Panc1 (cell line): ENCODE measurements at regions not wholly inside any gene's neighbourhood (a gene's known extent, or its start where the extent isn't known, plus 50 kb on each side); places are given as distances from the start of the nearest gene placed in this dataset.
A peak's percentile ranks its signal among the peaks of the same experiment; 100 is the strongest.

Experiments used
- ATAC-seq: fragments of 200-7000 bp; cut with Tn5 transposase; 2 replicates; pipeline ENCODE4 v1.9.1; 2020; ENCODE audit warnings: mild to moderate bottlenecking, moderate library complexity
- BruUV-seq: library from RNA; stranded (reverse); fragments of 400-500 nt; replicated peaks from 2 replicates; lab custom pipeline; 2021; lab: Mats Ljungman, UMichigan
- CTCF ChIA-PET: fragments of 300-600 bp; sonication (Branson Sonifier 250); formaldehyde crosslinking; loops from one replicate; lab custom pipeline; 2022; ENCODE audit warnings: antibody characterized with exemption; lab: Charles Lee
- POLR2A ChIA-PET: fragments of 300-600 bp; sonication (Branson Sonifier 250); formaldehyde crosslinking; loops from one replicate; lab custom pipeline; 2022; ENCODE audit warnings: antibody characterized with exemption; lab: Charles Lee
- DNase-seq: peaks from one replicate; pipeline ENCODE4 v3.0.0-alpha.2; 2010; ENCODE audit warnings: low read depth, low spot score
- H3K27ac ChIP-seq: 2 replicates; pipeline ENCODE4 v1.5.1; 2011; ENCODE audit warnings: mild to moderate bottlenecking, low read length, inconsistent platforms
- H3K27me3 ChIP-seq: fragments of 200-500 bp; sonication (Bioruptor generic); 2 replicates; pipeline ENCODE4 v1.6.0; 2014; ENCODE audit warnings: low read length, inconsistent platforms; ENCODE audit not compliant: control insufficient read depth, insufficient read depth
- H3K36me3 ChIP-seq: fragments of 200-500 bp; sonication (Bioruptor generic); 2 replicates; pipeline ENCODE4 v1.5.1; 2014; ENCODE audit warnings: inconsistent platforms, mild to moderate bottlenecking, low read length, moderate library complexity; ENCODE audit not compliant: control insufficient read depth, insufficient read depth
- H3K4me1 ChIP-seq: 2 replicates; pipeline ENCODE4 v1.5.1; 2011; ENCODE audit warnings: inconsistent platforms, mild to moderate bottlenecking, low read length, moderate library complexity; ENCODE audit not compliant: control insufficient read depth, insufficient read depth
- H3K4me3 ChIP-seq, 2 experiments: 2 replicates each; pipeline ENCODE4 v1.5.1; 2011 to 2012; ENCODE audit warnings: low read depth in 2 of 2, low read length in 2 of 2, mild to moderate bottlenecking in 2 of 2, inconsistent platforms in 1 of 2, moderate library complexity in 1 of 2
- H3K9me3 ChIP-seq: fragments of 200-500 bp; sonication (Bioruptor generic); 2 replicates; pipeline ENCODE4 v1.5.1; 2014; ENCODE audit warnings: low read depth, mild to moderate bottlenecking, inconsistent platforms, low read length, moderate library complexity; ENCODE audit not compliant: control insufficient read depth, insufficient read depth
- POLR2AphosphoS5 ChIP-seq: IDR thresholded peaks from 2 replicates; pipeline ENCODE4 v1.6.1; 2012; ENCODE audit warnings: mild to moderate bottlenecking, low read depth, low read length, moderate library complexity
- SIN3A ChIP-seq: IDR thresholded peaks from 2 replicates; pipeline ENCODE4 v1.6.1; 2012; ENCODE audit warnings: low read depth, mild to moderate bottlenecking, low read length, moderate library complexity, borderline replicate concordance; ENCODE audit not compliant: insufficient read depth
- TCF7L2 ChIP-seq: IDR thresholded peaks from 2 replicates; pipeline ENCODE4 v1.6.1; 2011; ENCODE audit warnings: mild to moderate bottlenecking, low read depth, low read length, inconsistent platforms
- in situ Hi-C: cut with HindIII; loops from 2 replicates; pipeline ENCODE4 v1.10.0; 2016; ENCODE audit warnings: low sequenced_read_pairs, low pct_unique_long_range_greater_than_20kb
- intact Hi-C: fragments of 100-400 bp; cut with micrococcal nuclease; formaldehyde crosslinking; loops from one replicate; pipeline ENCODE4 v1.10.0; 2022; ENCODE audit not compliant: unreplicated experiment
- TF ChIP-seq, protein P1 (sequence below): fragments of 450-650 bp; IDR thresholded peaks from 2 replicates; pipeline ENCODE4 v1.5.1; 2017; ENCODE audit warnings: mild to moderate bottlenecking
- TF ChIP-seq, protein P2 (sequence below), 2 experiments: IDR thresholded peaks; 2 replicates each; pipeline ENCODE4 v1.6.1; 2011 to 2012; ENCODE audit warnings: low read depth in 2 of 2, control low read depth in 1 of 2, low read length in 1 of 2, mild to moderate bottlenecking in 1 of 2, moderate library complexity in 1 of 2; ENCODE audit not compliant: insufficient read depth in 1 of 2

DNA sequence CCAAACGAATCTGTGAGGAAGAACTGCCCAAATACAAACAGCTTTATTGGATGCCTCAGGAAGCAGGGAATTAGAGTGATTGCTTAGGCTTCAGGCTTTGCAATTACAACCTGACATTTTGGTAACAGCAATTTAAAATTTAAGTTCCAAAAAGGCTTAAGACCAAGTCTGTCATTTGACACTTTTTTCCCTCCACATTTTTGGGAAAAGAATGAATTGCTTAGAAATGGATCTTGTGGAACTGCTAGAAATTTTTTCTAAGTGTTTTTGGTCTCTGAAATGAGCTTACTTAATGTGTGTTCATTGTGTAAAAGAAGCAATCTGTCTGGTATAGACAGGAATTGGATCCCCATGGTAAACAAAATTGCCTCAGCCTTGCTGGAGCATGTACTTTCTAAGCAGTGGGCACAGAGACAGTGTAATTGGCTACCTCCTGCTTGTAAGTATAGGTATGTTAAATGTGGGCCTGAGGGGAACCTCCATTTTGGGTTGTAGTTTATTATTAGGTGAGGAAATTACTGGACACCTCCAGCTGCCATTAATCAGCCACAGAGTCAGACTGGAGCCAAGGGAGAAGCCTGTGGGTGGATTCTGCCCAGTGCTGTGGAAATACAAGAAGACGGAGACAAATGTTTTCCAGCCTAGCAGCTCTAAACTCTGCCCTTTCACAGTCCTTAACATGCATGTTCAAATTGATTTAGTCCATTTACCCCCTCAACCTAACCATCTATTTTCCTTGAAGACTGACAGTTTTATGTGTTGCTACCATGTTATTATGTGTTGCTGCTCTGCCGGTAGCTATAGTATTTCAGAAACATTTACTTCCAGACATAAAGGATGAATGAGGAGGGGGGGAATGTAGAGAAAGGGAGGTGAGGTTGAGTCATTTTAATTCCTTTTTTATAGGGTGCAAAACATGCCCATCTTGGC is 473.0 kb downstream of the SPRY1 start:
- H3K4me3 ChIP-seq = no peak overlapping the region
- intact Hi-C loops = no loop called here
- H3K9me3 ChIP-seq = no peaks in the 10 kb centered on the region
- no peaks in the 10 kb centered on the region for H3K27me3 ChIP-seq
- H3K4me1 ChIP-seq = no peaks in the 10 kb centered on the region
- in situ Hi-C loops = no loop called here
- POLR2A ChIA-PET = no interaction called here
- BruUV-seq = no TSS peak
- CTCF ChIA-PET = no interaction called here
- ATAC-seq (no peak), DNase-seq (no peak)
- peak overlapping the region; percentile 4; the same call in 1 of the 2 replicates for H3K27ac ChIP-seq
- TF ChIP-seq SIN3A = no peak
- no peak for TF ChIP-seq TCF7L2
- TF ChIP-seq, protein P1, sequence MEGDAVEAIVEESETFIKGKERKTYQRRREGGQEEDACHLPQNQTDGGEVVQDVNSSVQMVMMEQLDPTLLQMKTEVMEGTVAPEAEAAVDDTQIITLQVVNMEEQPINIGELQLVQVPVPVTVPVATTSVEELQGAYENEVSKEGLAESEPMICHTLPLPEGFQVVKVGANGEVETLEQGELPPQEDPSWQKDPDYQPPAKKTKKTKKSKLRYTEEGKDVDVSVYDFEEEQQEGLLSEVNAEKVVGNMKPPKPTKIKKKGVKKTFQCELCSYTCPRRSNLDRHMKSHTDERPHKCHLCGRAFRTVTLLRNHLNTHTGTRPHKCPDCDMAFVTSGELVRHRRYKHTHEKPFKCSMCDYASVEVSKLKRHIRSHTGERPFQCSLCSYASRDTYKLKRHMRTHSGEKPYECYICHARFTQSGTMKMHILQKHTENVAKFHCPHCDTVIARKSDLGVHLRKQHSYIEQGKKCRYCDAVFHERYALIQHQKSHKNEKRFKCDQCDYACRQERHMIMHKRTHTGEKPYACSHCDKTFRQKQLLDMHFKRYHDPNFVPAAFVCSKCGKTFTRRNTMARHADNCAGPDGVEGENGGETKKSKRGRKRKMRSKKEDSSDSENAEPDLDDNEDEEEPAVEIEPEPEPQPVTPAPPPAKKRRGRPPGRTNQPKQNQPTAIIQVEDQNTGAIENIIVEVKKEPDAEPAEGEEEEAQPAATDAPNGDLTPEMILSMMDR = no peak
- TF ChIP-seq, protein P2, sequence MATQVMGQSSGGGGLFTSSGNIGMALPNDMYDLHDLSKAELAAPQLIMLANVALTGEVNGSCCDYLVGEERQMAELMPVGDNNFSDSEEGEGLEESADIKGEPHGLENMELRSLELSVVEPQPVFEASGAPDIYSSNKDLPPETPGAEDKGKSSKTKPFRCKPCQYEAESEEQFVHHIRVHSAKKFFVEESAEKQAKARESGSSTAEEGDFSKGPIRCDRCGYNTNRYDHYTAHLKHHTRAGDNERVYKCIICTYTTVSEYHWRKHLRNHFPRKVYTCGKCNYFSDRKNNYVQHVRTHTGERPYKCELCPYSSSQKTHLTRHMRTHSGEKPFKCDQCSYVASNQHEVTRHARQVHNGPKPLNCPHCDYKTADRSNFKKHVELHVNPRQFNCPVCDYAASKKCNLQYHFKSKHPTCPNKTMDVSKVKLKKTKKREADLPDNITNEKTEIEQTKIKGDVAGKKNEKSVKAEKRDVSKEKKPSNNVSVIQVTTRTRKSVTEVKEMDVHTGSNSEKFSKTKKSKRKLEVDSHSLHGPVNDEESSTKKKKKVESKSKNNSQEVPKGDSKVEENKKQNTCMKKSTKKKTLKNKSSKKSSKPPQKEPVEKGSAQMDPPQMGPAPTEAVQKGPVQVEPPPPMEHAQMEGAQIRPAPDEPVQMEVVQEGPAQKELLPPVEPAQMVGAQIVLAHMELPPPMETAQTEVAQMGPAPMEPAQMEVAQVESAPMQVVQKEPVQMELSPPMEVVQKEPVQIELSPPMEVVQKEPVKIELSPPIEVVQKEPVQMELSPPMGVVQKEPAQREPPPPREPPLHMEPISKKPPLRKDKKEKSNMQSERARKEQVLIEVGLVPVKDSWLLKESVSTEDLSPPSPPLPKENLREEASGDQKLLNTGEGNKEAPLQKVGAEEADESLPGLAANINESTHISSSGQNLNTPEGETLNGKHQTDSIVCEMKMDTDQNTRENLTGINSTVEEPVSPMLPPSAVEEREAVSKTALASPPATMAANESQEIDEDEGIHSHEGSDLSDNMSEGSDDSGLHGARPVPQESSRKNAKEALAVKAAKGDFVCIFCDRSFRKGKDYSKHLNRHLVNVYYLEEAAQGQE (IDR thresholded peaks at IDR 0.05; ENCODE audit: insufficient read depth in 1 of 2, low read depth in 2 of 2, low read length in 1 of 2) = no peak
- H3K36me3 ChIP-seq = no peaks in the 10 kb centered on the region

DNA sequence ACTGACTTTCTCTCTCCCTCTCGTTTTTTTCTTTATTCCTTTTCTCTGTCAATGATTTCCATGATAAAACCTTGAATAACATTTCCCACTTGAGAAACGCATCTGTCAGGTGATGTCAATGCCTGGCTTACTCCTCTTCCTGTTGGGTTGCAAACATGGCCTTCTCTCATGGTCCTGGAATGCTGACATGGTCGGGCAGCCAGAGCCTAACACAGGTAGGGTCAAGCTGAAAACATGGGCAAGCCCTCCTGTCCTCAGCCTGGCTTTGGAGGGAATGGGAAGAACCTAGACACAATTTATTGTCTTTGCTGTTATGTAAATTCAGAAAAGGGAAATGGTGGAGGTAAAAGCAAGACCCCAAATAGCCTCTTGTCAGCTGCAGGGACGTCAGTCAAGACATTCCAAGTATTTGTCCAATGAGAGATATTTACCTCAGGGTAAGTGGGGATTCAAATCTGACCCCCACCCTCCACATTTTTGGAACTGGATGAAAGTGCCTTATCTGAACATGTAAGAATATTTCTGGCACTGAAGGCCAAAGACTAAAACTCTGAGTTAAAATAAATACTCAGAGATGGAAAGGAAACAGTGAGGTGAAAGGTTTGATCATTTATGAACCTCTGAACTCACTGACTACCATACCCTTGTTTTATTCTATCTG is 473.8 kb downstream of the SPRY1 start:
- DNase-seq = no peak
- in situ Hi-C loops = no loop called here
- TF ChIP-seq POLR2AphosphoS5 (no peak), SIN3A (no peak), TCF7L2 (no peak)
- TF ChIP-seq, protein P1 = no peak
- Histone ChIP-seq H3K9me3 (no peaks in the 10 kb centered on the region), H3K27ac (no peak overlapping the region), H3K36me3 (no peaks in the 10 kb centered on the region), H3K27me3 (no peaks in the 10 kb centered on the region), H3K4me3 (no peak overlapping the region), H3K4me1 (no peaks in the 10 kb centered on the region)
- ATAC-seq = no peak
- BruUV-seq = no TSS peak
- ChIA-PET CTCF (no interaction called here), POLR2A (no interaction called here)
- intact Hi-C loops = no loop called here
